GM21528 (cell line): ENCODE measurements at regions not wholly inside any gene's neighbourhood (a gene's known extent, or its start where the extent isn't known, plus 50 kb on each side); places are given as distances from the start of the nearest gene placed in this dataset.
"Not testable (repeated sequence)": the region's sequence is repeated elsewhere in the genome, so short reads cannot be mapped to it uniquely, and the experiment has no call there.

ENCODE experiments used
- ATAC-seq: cut with Tn5 transposase; IDR thresholded peaks from one replicate; pipeline ENCODE4 v1.9.1; 2021; ENCODE audit warnings: mild to moderate bottlenecking, moderate library complexity; ENCODE audit not compliant: unreplicated experiment, low FRiP score

DNA sequence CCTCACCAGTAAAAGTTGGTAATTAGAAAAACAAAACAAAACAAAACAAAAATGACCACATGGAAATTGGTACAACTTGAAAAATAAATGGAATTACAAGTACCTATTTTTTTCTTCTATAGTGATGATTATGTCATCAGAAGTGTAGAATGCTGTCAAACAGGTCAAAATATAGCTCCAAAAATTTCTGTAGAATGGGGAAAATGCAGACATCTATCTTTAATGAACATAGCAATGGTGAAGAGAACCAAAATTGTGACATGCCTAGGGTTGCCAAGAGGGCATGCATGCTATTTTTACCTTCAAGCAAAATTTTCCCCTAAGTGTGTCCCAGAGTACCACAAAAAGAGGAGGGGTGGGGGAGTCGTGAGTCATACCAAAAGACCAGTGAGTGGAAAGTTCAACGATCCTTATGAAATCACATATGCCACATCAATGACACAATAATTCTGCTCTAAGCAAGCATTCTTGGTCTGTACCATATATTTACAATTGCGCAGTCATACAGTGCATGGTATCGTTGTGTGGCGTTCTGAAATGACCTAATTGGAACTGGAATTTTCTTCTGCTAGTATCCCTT lies 1436.4 kb downstream of the SUCLG1 start:
- no peak for ATAC-seq

DNA sequence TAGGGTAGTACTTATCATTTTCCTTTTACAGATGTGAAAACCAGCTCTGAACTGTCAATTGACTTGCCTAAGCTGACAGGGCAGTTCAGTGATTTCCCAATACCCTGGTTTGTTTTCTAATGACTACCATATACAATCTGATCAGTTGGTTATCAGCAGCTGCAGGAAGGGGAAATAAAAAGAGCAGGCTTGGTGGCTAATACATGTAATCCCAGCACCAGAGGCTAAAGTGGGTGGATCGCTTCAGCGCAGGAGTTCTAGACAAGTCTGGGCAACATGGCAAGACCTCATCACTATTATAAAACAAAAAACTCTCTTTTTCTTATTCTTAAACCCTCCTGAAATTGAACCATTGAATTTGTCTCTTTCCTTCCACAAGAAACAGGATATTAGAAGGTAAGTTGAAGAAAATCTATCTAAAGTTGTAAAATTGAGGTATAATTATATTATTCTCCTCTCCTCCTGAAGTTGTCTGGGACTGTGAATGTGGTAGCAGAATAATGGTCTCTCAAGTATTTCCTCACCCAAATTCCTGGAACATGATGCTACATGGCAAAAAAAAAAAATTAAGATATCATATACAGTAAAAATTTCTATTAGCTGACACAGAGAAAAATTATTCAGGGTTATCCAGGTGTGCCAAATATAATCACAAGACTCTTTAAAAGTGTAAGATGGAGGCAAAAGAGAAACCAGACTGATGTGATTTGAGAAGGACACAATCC lies 1441.6 kb downstream of the SUCLG1 start:
- ATAC-seq: no peak

DNA sequence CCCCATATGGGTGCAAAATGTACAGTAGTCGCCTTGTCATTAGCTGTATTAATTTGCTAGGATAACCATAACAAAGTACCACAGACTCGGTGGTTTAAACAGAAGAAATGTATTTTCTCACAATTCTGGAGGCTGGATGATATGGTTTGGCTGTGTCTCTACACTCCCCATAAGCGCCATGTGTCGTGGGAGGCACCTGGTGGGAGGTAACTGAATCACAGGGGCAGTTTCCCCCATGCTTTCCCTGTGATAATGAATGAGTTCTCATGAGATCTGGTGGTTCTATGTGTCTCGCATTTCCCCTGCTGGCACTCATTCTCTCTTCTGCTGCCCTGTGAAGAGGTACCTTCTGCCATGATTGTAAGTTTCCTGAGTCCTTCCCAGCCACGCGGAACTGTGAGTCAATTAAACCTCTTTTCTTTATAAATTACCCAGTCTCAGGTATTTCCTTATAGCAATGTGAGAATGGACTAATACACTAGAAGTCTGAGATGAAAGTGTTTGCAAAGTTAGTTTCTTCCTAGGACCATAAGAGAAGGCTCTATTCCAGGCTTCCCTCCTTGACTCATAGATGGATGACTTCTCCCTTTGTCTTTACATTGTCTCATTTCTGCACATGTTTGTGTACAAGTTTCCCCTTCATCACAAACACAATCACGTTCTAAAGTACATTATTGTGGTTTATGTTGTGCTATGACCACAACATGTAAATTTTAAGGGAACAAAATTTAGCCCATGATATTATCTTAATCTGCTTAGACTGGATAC lies 1442.6 kb downstream of the SUCLG1 start:
- no peak for ATAC-seq

DNA sequence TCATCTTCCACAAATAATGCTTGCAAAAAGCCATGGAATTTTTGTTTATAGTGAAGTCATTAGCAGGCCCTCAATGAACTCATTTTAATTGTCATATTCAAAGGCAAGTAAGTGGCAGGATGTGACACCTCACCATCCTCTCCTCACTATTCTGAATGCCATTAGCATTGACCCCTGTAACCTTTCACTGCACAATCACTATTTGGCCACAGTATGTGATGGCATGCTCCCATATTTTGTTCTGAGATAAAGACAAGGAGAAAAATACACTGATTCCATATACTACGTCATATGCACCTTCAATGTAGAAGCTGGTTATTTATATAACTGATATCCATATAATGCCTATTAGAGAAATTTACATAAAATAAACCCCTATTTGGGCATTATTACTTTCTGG lies 1443.2 kb downstream of the SUCLG1 start:
- ATAC-seq: no peak

DNA sequence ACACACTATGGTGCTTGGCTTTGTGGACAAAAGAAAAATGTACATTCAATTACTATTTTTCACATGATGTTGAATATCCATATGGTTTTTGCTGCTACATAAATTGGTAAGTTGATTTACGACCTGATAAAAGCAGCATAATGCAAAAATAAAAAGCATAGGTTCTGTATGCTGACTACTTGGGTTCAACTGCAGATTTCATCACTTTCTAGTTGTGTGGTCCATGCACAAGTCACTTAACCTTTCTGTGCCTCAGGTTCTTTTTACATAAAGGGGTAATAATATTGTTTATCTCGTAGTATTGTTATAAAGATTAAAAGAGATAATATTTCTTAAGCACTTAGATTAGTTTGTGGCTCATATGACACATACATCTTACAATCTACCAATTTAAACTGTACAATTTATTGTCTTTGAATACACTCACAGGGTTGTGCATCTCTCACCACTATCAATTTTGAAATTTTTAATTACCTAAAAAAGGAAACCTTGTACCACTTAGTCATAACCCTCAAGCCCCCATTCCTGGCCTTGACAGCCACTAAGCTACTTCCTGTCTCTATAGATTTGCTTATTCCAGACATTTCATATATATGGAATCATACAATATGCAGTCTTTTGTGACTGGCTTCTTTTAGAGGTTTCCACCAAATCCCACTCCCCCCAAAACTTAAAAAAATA lies 1443.9 kb downstream of the SUCLG1 start:
- ATAC-seq: no peak

DNA sequence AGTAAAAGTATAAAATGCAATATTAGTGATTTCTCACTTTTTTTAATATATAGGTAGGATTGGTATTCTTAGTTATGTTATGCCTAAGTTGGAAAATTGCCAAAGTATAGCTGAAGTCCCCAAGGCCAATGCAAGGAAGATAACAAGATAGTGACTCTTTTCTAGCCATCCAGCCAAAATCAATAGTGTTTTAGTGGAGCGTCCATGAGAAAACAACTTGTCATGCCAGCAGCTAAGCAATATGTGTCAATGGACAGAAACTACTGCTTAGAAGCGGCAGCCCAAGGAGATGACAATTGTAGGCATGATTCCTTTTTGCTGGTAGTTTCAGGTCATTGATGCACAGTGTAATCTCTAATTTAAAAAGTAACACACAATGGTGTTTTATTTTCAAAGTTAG lies 1444.6 kb downstream of the SUCLG1 start:
- ATAC-seq: no peak

DNA sequence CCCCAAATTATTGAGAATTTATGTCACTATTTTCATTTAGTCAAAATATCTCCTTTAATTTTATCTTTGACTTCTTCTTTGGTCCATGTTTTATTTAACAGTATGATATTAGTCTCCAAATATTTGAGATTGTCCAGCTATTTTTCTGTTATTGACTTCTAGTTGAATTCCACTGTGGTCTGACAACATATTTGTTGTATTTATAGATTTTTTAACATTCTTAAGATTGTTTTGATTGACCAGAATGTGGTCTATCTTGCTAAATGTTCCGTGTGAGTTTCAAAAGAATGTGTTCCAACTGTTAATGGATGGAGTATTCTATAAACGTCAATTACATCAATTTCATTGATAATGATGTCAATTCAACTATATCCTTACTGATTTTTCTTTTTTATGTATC lies 1452.1 kb downstream of the SUCLG1 start:
- ATAC-seq: no peak

DNA sequence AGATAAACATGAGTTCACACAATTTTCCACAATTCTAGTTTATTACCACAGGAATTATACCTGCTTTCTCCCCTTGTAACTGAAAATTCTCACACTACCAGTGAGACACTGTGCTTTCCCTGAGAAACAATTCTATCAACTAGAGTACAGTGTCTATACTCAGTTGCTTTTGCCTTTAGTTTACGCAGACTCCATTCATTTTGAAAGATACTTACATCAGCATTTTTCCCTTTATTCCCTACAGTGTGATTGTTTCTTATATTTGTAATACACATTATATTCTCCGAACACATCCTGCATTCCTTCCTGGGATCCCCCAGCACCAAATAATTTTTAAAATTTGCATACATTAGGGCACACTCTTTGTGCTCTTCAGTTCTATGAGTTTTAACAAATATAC lies 1455.5 kb downstream of the SUCLG1 start:
- no peak for ATAC-seq

DNA sequence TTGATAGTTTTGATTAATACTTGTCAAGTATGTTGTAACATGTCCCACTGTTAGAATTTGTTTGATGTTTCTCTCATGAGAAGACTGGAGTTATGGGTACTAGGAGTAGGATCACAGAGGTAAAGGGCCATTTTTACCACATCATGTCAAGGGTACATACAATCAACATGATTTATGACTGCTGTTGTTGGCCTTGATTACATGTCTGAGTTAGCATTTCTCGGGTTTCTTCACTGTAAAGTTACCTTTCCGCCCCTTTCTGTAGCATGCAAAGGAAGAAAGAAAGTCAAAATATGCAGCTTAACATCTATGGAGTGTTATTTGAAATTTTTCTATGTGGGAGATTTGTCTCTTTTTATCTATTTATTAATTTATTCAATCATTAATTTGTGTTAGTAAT lies 1456.4 kb downstream of the SUCLG1 start:
- no peak for ATAC-seq

DNA sequence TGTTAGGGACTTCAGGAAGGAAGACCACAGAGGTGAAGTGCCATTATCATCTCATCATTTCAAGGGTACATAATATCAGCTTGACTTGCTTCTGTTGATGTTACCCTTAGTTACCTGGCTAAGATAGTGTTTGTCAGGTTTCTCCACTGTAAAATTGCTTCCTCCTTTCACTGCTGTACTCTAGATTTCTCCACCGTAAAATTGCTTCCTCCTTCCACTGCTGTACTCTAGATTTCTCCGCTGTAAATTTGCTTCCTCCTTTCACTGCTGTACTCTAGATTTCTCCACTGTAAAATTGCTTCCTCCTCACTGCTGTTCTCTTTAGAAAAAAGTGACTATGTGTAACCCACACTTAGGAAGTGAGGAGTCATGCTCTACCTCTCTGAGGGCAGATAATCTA lies 1460.3 kb downstream of the SUCLG1 start:
- no peak for ATAC-seq

DNA sequence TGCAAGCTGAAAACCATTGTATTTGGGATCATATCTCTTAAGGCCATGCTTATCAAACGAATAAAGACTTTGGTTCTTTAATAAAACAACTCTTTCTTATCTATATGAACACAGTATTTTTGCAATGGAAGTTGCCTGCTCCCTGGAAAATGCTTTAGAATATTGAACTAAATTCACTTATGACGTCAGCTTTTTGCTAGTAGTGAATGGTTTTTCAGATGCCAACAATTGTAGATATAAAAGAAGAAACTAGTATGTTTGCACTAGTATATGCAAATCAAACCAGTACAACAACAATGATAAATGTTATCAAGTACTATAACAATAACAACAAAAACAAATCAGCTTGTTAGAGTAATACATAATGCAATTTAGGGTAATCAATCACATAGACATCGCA lies 1462.9 kb downstream of the SUCLG1 start:
- ATAC-seq: no peak

DNA sequence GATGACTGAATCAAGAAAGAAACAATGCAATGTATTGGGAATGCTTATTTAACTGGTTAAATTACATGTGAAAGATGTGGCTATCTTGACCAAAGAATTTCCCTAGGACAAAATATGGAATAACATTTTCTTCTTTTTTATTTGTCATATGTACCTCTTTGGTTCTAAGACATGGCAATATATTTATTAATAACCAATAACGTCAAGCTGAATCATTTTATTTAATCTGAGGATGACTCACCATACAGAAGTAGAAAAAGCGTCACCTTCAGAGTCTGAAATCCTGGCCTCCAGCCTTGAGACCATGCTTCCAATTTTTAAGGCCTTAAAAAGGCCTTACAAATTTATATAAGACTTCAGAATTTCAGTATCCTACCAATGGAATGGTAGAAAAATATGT lies 1464.9 kb downstream of the SUCLG1 start:
- ATAC-seq: no peak

DNA sequence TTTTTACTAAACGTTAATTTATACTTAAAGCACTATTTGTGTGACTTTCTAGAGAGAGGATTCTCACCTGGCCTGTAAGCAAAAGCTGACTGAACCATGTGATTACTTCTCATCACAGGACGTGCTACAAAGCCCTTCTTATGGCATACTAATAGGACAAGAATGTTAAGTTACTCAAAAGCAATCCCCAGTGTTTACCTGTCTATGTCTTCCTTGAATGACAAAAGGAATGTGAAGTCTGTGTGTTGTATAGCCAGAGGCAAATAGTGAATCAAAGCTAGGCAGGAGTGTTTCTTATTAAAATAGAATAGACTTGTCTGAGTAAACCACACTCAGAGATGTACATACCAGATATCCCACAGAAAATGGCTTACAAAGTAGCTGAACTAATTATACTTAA lies 1465.5 kb downstream of the SUCLG1 start:
- ATAC-seq: no peak

DNA sequence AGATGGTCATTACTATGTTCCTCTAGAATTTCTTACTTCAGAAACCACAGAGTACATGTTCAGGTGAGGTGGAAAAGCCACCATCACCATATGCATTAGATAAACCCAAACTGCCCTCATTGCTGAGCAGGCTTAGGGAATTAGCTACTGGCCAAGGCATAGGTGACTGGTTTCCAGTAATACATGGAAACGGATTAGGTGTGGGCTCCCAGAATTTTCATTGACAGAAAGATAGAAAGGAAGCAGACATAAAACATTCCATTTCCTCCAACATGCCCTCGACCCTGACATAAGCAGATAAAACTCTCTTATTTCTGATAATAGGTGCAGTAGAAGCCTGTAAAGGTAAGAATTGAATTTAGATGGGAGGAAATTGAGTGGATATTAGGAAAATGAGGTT lies 1466.1 kb downstream of the SUCLG1 start:
- ATAC-seq: no peak

DNA sequence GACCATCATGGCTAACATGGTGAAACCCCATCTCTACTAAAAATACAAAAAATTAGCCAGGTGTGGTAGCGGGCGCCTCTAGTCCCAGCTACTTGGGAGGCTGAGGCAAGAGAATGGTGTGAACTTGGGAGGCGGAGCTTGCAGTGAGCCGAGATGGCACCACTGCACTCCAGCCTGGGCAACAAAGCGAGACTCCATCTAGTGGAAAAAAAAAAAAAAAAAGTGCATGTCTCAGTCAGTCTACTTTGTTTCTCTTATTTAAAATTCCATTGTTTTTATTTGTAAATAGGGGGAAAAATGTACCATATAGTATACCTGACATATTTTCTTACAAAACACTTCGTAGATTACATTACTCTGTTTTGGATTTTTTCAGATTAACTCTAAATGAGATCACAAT lies 1471.4 kb downstream of the SUCLG1 start:
- ATAC-seq: not testable (repeated sequence)

DNA sequence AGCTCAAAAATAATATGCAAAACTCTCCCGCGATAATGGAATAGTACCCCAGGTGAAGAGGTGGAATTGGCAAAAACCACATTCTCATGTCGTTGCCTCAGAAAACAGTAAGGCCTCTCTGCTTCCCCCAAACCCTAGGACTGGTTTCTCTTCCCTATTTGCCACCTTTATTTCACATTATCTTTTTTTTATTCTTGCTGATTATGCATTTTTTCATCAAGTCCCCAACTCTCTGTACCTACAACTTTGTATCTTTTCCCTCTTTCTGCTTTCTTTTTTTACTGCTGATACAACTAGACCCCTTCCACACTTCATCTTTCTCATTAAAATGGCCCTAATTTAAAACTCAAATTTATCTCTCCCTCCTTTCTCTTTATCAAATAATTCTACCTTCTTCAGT lies 1472.2 kb downstream of the SUCLG1 start:
- ATAC-seq: no peak

DNA sequence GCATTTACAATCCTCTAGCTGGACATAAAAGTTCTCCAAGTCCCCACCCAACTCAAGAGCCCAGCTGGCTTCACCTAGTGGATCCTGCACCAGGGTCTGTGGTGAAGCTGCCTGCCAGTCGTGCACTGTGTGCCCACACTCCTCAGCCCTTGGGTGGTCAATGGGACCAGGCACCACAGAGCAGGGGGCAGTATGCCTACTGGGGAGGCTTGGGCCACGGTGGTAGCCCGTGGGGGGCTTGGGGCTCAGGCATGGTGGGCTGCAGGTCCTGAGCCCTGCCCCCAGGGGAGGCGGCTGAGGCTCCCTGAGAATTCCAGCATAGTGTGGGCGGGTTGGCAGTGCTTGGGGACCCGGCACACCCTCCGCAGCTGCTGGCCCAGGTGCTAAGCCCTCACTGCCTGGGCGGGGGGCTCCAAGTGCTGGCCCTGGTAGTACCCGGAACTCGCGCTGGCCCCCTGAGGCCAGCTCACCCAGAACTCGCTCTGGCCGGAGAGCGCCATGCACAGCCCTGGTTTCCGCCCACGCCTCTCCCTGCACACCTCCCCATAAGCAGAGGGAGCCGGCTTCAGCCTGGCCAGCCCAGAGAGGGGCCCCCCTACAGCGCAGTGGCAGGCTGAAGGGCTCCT lies 1473.4 kb downstream of the SUCLG1 start:
- no peak for ATAC-seq

DNA sequence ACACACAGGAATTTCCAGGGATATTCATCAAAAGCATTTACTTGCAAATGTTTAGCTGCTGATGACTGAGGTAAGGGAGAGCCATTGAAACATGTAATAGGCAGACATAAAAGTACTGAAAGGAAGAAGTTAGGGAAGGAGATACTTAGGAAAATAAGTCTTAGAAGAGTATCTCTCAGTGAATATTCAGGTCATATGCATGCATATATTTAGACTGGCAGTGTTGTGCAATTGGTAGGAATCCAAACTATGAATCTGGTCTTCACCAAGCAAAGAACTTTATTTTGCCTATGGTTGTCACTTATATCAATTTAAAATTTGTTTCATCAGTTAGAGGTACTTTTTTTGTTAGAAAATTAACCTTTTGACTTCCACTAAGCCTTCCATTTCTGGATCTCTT lies 1490.7 kb downstream of the SUCLG1 start:
- ATAC-seq: no peak

DNA sequence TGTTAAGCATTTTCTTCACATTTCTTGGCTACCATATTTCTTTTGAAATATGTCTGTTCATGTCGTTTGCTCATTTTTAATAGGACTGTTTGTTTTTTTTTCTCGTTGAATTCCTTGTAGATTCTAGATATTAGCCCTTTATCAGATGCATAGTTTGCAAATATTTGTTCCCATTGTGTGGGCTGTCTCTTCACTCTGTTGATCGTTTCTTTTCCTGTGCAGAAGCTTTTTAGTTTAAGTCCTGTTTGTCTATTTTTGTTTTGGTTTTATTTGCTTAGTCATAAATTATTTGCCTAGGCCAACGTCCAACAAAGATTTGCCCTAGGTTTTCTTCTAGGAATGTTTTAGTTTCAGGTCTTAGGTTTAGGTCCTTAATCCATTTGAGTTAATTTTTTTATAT lies 1494.7 kb downstream of the SUCLG1 start:
- ATAC-seq: no peak

DNA sequence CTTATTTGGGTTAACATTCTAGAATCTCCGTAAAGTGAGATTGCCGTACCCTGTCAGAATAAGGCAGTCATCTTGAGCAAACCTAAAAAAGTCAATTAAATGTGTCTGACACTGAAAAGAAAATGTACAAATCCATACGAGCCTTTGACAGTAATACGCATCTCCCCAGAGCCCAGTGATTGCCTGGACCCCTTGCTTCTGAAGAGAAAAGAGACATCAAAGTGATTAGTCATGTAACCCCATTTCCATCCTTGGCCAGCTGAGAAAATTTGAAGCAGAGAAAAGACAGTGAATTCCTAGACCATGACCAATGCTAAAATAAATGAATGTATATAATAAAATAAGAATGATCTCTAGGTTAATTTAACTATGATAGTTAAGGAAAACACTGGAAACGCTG lies 1499.4 kb downstream of the SUCLG1 start:
- no peak for ATAC-seq

DNA sequence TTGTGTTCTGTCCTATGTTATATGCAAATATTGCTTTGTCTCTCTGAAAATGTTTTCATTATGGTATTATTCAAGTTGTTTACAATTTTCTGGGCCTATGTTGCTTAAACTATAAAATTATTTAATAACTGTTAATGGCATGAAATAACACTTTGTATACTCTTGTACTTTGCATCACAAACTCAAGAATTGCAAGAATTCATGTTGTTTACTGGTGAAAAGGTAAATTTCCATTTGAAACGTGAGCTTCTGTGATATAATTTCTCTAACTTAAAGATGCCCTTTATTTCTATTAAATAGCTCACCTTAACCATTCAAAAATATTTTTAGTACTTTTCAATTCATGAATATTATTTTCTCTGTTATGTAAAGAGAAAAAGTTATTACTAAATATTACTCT lies 1504.2 kb downstream of the SUCLG1 start:
- ATAC-seq: no peak
